ENCODE measurements at regions not wholly inside any gene's neighbourhood (a gene's known extent, or its start where the extent isn't known, plus 50 kb on each side); places are given as distances from the start of the nearest gene placed in this dataset.

GRCh38 chr14:59086241-59086882, 102.1 kb upstream of the DAAM1 start:
- H3K4me3 ChIP-seq (replicated peaks in 1 of 2; ENCODE audit: low read depth in 2 of 2, low read length in 2 of 2), result no peak overlapping the region
- TF ChIP-seq CTCF (IDR thresholded peaks at IDR 0.05; ENCODE audit: low read depth, low read length), result no peak
- DNase-seq (ENCODE audit: low read depth in 2 of 2), result peak; percentile 20 to 42

- no peak for TF ChIP-seq CTCF (IDR thresholded peaks at IDR 0.05; ENCODE audit: low read depth, low read length)
- DNase-seq (ENCODE audit: low read depth in 2 of 2), result no peak
- no peak overlapping the region for H3K4me3 ChIP-seq (replicated peaks in 1 of 2; ENCODE audit: low read depth in 2 of 2, low read length in 2 of 2)
Measured at GRCh38 chr14:59087240-59087639, 101.2 kb upstream of the DAAM1 start.

- H3K4me3 ChIP-seq (replicated peaks in 1 of 2; ENCODE audit: low read depth in 2 of 2, low read length in 2 of 2), result no peak overlapping the region
- DNase-seq (ENCODE audit: low read depth in 2 of 2), result no peak
- TF ChIP-seq CTCF (IDR thresholded peaks at IDR 0.05; ENCODE audit: low read depth, low read length), result no peak
Measured at GRCh38 chr14:59087711-59088110, 100.8 kb upstream of the DAAM1 start.

- TF ChIP-seq CTCF (IDR thresholded peaks at IDR 0.05; ENCODE audit: low read depth, low read length), result no peak
- DNase-seq (ENCODE audit: low read depth in 2 of 2), result no peak
- no peak overlapping the region for H3K4me3 ChIP-seq (replicated peaks in 1 of 2; ENCODE audit: low read depth in 2 of 2, low read length in 2 of 2)
Measured at GRCh38 chr14:59090572-59090971, 97.9 kb upstream of the DAAM1 start.

- DNase-seq (ENCODE audit: low read depth in 2 of 2), result no peak
- no peak overlapping the region for H3K4me3 ChIP-seq (replicated peaks in 1 of 2; ENCODE audit: low read depth in 2 of 2, low read length in 2 of 2)
- no peak for TF ChIP-seq CTCF (IDR thresholded peaks at IDR 0.05; ENCODE audit: low read depth, low read length)
Measured at GRCh38 chr14:59091404-59091803, 97.1 kb upstream of the DAAM1 start.

- no peak for TF ChIP-seq CTCF (IDR thresholded peaks at IDR 0.05; ENCODE audit: low read depth, low read length)
- no peak overlapping the region for H3K4me3 ChIP-seq (replicated peaks in 1 of 2; ENCODE audit: low read depth in 2 of 2, low read length in 2 of 2)
- DNase-seq (ENCODE audit: low read depth in 2 of 2), result no peak
Measured at GRCh38 chr14:59091976-59092375, 96.5 kb upstream of the DAAM1 start.

GRCh38 chr14:59093902-59094301, 94.6 kb upstream of the DAAM1 start:
- no peak overlapping the region for H3K4me3 ChIP-seq (replicated peaks in 1 of 2; ENCODE audit: low read depth in 2 of 2, low read length in 2 of 2)
- TF ChIP-seq CTCF (IDR thresholded peaks at IDR 0.05; ENCODE audit: low read depth, low read length), result no peak
- no peak for DNase-seq (ENCODE audit: low read depth in 2 of 2)

All from cardiac fibroblast (primary cell).